ENCODE measurements at regions not wholly inside any gene's neighbourhood (a gene's known extent, or its start where the extent isn't known, plus 50 kb on each side); places are given as distances from the start of the nearest gene placed in this dataset.

- DNase-seq (ENCODE audit: low read depth in 2 of 2), result no peak
Measured at GRCh38 chr18:31247574-31248199, 70.3 kb upstream of the DSG1 start.

GRCh38 chr18:31248783-31249521, 69.0 kb upstream of the DSG1 start:
- DNase-seq (ENCODE audit: low read depth in 2 of 2), result no peak

GRCh38 chr18:31250902-31251301, 67.1 kb upstream of the DSG1 start:
- DNase-seq (ENCODE audit: low read depth in 2 of 2), result no peak

GRCh38 chr18:31252522-31252921, 65.4 kb upstream of the DSG1 start:
- DNase-seq (ENCODE audit: low read depth in 2 of 2), result no peak

GRCh38 chr18:31255953-31256352, 62.0 kb upstream of the DSG1 start:
- DNase-seq (ENCODE audit: low read depth in 2 of 2), result no peak

- no peak for DNase-seq (ENCODE audit: low read depth in 2 of 2)
Measured at GRCh38 chr18:31258789-31259188, 59.2 kb upstream of the DSG1 start.

GRCh38 chr18:31261792-31262582, 56.0 kb upstream of the DSG1 start:
- DNase-seq (ENCODE audit: low read depth in 2 of 2), result no peak

- peak in 1 of 2 donors; percentile 32 for DNase-seq (ENCODE audit: low read depth in 2 of 2)
Measured at GRCh38 chr18:31267823-31268481, 50.0 kb upstream of the DSG1 start.
